ENCODE measurements at regions not wholly inside any gene's neighbourhood (a gene's known extent, or its start where the extent isn't known, plus 50 kb on each side); places are given as distances from the start of the nearest gene placed in this dataset.

- TF ChIP-seq POLR2A (IDR thresholded peaks at IDR 0.05; ENCODE audit: low read length) (no peak), GATA1 (IDR thresholded peaks at IDR 0.05; ENCODE audit: low read depth, low read length) (no peak)
These were observed 894.3 kb upstream of the PCDH20 start for GRCh38 chr13:62309904-62310303.
